ENCODE measurements at regions not wholly inside any gene's neighbourhood (a gene's known extent, or its start where the extent isn't known, plus 50 kb on each side); places are given as distances from the start of the nearest gene placed in this dataset.

DNA sequence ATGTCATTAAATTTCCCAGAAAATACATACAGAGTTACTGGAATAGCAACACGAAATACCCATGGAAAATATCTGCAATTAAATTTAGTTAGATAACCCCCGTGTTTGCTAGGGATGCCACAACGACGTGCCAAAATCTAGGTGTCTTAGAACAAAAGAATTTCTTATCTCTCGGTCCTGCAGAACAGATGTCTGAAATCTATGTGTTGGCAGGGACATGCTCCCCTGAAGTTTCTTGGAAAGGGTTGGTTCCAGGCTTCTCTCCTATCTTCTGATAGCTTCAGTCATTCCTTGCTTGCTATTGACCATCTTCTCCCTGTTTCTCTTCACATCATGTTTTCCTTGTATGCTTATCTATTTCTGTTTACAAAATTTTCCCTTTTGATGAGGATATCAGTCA lies 1067.0 kb downstream of the CDH18 start:
- Histone ChIP-seq H4K20me1 (ENCODE audit: insufficient read depth, low read depth, low read length) (no peaks in the 10 kb centered on the region), H3K4me1 (ENCODE audit: low read length) (no peaks in the 10 kb centered on the region), H2AFZ (ENCODE audit: low read length) (no peak overlapping the region), H3K27me3 (ENCODE audit: low read length) (no peaks in the 10 kb centered on the region), H3K4me2 (ENCODE audit: low read depth, low read length, poor library complexity, severe bottlenecking) (no peak overlapping the region), H3K9me2 (replicated peaks; ENCODE audit: insufficient read depth, low read length) (no peaks in the 10 kb centered on the region), H3K27ac (ENCODE audit: low read length) (no peak overlapping the region), H3K4me3 (ENCODE audit: low read length) (no peak overlapping the region), H3K9me3 (ENCODE audit: low read length) (peaks cover 13% of the 10 kb centered on the region), H3K79me2 (ENCODE audit: low read length) (no peaks in the 10 kb centered on the region), H3K36me3 (ENCODE audit: insufficient read depth, low read length) (no peaks in the 10 kb centered on the region), H3K9ac (ENCODE audit: low read length) (no peak overlapping the region)
- DNase-seq, result no peak

DNA sequence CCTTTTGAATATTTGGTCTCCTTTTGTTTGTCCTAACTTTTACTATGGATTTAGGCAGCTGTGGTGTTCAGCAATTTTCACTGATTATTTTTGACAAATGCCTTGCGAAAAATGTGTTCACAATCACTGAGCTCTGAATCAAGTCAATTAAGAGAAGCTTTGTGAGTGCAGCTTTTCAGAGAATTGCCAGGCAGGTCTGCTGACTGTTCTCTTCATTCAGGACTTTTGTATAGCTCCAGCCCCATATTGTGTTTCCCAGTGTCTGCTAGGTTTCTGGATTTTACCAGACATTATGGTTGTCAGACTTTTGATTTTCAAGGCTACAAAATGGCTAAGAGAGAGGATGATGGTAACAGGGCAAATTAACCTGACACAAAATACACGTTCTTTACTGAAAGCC lies 1055.9 kb downstream of the CDH18 start:
- peaks cover 29% of the 10 kb centered on the region for H3K9me3 ChIP-seq (ENCODE audit: low read length)
- no peaks in the 10 kb centered on the region for H3K4me1 ChIP-seq (ENCODE audit: low read length)
- no peaks in the 10 kb centered on the region for H4K20me1 ChIP-seq (ENCODE audit: insufficient read depth, low read depth, low read length)
- no peak overlapping the region for H3K9ac ChIP-seq (ENCODE audit: low read length)
- H3K9me2 ChIP-seq (replicated peaks; ENCODE audit: insufficient read depth, low read length), result no peaks in the 10 kb centered on the region
- H3K27ac ChIP-seq (ENCODE audit: low read length), result no peak overlapping the region
- DNase-seq, result no peak
- no peak overlapping the region for H3K4me3 ChIP-seq (ENCODE audit: low read length)
- H3K79me2 ChIP-seq (ENCODE audit: low read length), result no peaks in the 10 kb centered on the region
- no peak overlapping the region for H3K4me2 ChIP-seq (ENCODE audit: low read depth, low read length, poor library complexity, severe bottlenecking)
- no peaks in the 10 kb centered on the region for H3K36me3 ChIP-seq (ENCODE audit: insufficient read depth, low read length)
- H3K27me3 ChIP-seq (ENCODE audit: low read length), result no peaks in the 10 kb centered on the region
- no peak overlapping the region for H2AFZ ChIP-seq (ENCODE audit: low read length)

DNA sequence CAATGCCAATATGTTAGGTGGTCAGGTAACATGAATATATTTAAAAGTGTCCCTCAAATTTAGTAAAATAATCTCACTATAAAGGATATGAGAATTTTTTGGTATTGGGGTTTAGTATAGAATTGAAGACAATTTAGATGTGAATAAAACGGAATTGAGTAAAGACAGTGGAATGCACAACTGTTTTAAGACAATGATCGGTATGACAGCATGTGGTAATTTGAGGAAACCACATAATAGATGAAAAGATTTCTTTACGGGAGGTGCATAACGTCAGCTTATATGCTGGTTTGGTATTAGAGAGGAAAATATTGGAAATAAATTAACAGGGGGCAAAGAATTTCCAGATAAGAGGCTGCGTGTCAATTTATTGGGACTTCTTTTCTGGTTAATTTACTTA lies 1043.2 kb downstream of the CDH18 start:
- Histone ChIP-seq H2AFZ (ENCODE audit: low read length) (no peak overlapping the region), H3K27ac (ENCODE audit: low read length) (no peak overlapping the region), H3K4me2 (ENCODE audit: low read depth, low read length, poor library complexity, severe bottlenecking) (no peak overlapping the region), H3K4me3 (ENCODE audit: low read length) (no peak overlapping the region), H4K20me1 (ENCODE audit: insufficient read depth, low read depth, low read length) (no peaks in the 10 kb centered on the region), H3K9ac (ENCODE audit: low read length) (no peak overlapping the region), H3K4me1 (ENCODE audit: low read length) (no peaks in the 10 kb centered on the region), H3K36me3 (ENCODE audit: insufficient read depth, low read length) (no peaks in the 10 kb centered on the region), H3K9me2 (replicated peaks; ENCODE audit: insufficient read depth, low read length) (no peaks in the 10 kb centered on the region), H3K79me2 (ENCODE audit: low read length) (no peaks in the 10 kb centered on the region), H3K9me3 (ENCODE audit: low read length) (peaks cover 14% of the 10 kb centered on the region), H3K27me3 (ENCODE audit: low read length) (no peaks in the 10 kb centered on the region)
- DNase-seq, result no peak

DNA sequence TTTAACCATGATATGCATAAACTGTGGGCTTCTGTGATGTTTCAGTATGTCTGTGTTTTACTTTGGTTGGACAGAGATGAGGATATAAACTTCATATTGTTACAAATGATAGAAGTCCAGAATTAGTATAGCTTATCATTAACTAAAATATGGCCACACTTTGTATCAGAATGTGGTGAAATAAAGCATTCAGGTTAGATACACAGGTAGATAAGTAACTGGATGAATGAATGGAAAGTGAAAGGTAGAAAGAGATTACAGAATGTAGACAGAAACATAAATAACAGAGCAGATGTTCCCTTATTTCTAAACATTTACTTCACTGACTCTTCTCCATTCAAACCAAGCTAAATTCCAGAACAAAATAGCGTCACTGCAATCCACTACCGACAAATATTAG lies 1033.8 kb downstream of the CDH18 start:
- DNase-seq, result no peak
- no peaks in the 10 kb centered on the region for H3K9me3 ChIP-seq (ENCODE audit: low read length)
- H3K27ac ChIP-seq (ENCODE audit: low read length), result no peak overlapping the region
- H3K4me2 ChIP-seq (ENCODE audit: low read depth, low read length, poor library complexity, severe bottlenecking), result no peak overlapping the region
- H4K20me1 ChIP-seq (ENCODE audit: insufficient read depth, low read depth, low read length), result no peaks in the 10 kb centered on the region
- H3K9me2 ChIP-seq (replicated peaks; ENCODE audit: insufficient read depth, low read length), result no peaks in the 10 kb centered on the region
- H3K4me3 ChIP-seq (ENCODE audit: low read length), result no peak overlapping the region
- no peak overlapping the region; the same call in 1 of the 2 replicates for H2AFZ ChIP-seq (ENCODE audit: low read length)
- H3K9ac ChIP-seq (ENCODE audit: low read length), result no peak overlapping the region
- H3K79me2 ChIP-seq (ENCODE audit: low read length), result no peaks in the 10 kb centered on the region
- H3K4me1 ChIP-seq (ENCODE audit: low read length), result no peaks in the 10 kb centered on the region
- H3K36me3 ChIP-seq (ENCODE audit: insufficient read depth, low read length), result no peaks in the 10 kb centered on the region
- H3K27me3 ChIP-seq (ENCODE audit: low read length), result no peaks in the 10 kb centered on the region

DNA sequence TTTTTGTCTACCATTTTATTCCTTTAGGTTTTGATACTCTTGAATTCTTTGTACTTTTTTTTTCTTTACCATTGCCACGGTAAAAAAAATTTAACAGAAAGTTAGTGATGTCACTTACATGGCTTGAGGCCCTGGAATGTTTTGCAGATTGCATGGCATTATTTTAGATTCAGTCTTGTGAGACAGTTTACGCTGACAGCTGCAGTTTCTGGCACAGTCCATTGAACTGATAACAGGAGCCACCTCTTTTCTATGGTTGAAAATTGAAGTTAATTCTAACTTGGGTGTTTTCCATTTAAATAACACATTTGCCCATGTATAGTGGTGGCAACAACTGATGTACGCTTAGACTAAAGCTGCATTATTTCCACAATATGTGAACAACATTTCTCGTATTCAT lies 1028.5 kb downstream of the CDH18 start:
- Histone ChIP-seq H3K9me3 (ENCODE audit: low read length) (no peaks in the 10 kb centered on the region; the same call in 1 of the 2 replicates), H2AFZ (ENCODE audit: low read length) (no peak overlapping the region), H3K4me3 (ENCODE audit: low read length) (no peak overlapping the region), H3K4me1 (ENCODE audit: low read length) (no peaks in the 10 kb centered on the region), H3K27ac (ENCODE audit: low read length) (no peak overlapping the region), H3K36me3 (ENCODE audit: insufficient read depth, low read length) (no peaks in the 10 kb centered on the region), H3K27me3 (ENCODE audit: low read length) (no peaks in the 10 kb centered on the region), H3K4me2 (ENCODE audit: low read depth, low read length, poor library complexity, severe bottlenecking) (no peak overlapping the region), H3K9me2 (replicated peaks; ENCODE audit: insufficient read depth, low read length) (0 out of 2 replicates have a peak, but pooled peaks cover 4% of the 10 kb centered on the region), H3K9ac (ENCODE audit: low read length) (no peak overlapping the region), H3K79me2 (ENCODE audit: low read length) (no peaks in the 10 kb centered on the region), H4K20me1 (ENCODE audit: insufficient read depth, low read depth, low read length) (no peaks in the 10 kb centered on the region)
- no peak for DNase-seq

GRCh38 chr5:18961234-18961633 lies 1026.8 kb downstream of the CDH18 start:
- 0 out of 2 replicates have a peak, but pooled peaks cover 4% of the 10 kb centered on the region for H3K9me2 ChIP-seq (replicated peaks; ENCODE audit: insufficient read depth, low read length)
- H2AFZ ChIP-seq (ENCODE audit: low read length), result no peak overlapping the region
- H3K4me1 ChIP-seq (ENCODE audit: low read length), result no peaks in the 10 kb centered on the region
- no peaks in the 10 kb centered on the region for H3K36me3 ChIP-seq (ENCODE audit: insufficient read depth, low read length)
- H3K4me3 ChIP-seq (ENCODE audit: low read length), result no peak overlapping the region
- H3K4me2 ChIP-seq (ENCODE audit: low read depth, low read length, poor library complexity, severe bottlenecking), result no peak overlapping the region
- no peak overlapping the region for H3K9ac ChIP-seq (ENCODE audit: low read length)
- H3K9me3 ChIP-seq (ENCODE audit: low read length), result no peaks in the 10 kb centered on the region; the same call in 1 of the 2 replicates
- no peaks in the 10 kb centered on the region for H3K27me3 ChIP-seq (ENCODE audit: low read length)
- no peaks in the 10 kb centered on the region for H4K20me1 ChIP-seq (ENCODE audit: insufficient read depth, low read depth, low read length)
- H3K79me2 ChIP-seq (ENCODE audit: low read length), result no peaks in the 10 kb centered on the region
- no peak overlapping the region for H3K27ac ChIP-seq (ENCODE audit: low read length)
- DNase-seq, result no peak

GRCh38 chr5:18965893-18966292 lies 1022.1 kb downstream of the CDH18 start:
- Histone ChIP-seq H3K9ac (ENCODE audit: low read length) (no peak overlapping the region), H3K9me2 (replicated peaks; ENCODE audit: insufficient read depth, low read length) (0 out of 2 replicates have a peak, but pooled peaks cover 4% of the 10 kb centered on the region), H2AFZ (ENCODE audit: low read length) (no peak overlapping the region)

DNA sequence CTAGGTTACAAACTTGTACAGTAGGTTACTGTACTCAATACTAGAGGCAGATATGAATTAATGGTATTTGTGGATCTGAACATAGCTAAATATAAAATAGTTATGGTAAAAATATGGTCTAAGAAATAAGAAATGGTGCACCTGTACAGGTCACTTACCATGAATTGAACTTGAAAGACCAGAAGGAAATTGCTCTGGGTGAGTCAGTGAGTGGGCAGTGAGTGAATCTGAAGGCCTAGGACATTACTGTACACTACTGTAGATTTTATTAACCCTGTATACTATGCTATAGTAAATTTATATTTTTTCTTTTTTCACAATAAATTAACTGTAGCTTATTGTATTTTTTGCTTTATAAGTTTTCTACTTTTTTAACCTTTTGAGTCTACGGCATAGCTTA lies 1020.4 kb downstream of the CDH18 start:
- no peaks in the 10 kb centered on the region for H4K20me1 ChIP-seq (ENCODE audit: insufficient read depth, low read depth, low read length)
- H3K9ac ChIP-seq (ENCODE audit: low read length), result no peak overlapping the region
- H3K4me2 ChIP-seq (ENCODE audit: low read depth, low read length, poor library complexity, severe bottlenecking), result no peak overlapping the region
- H3K9me2 ChIP-seq (replicated peaks; ENCODE audit: insufficient read depth, low read length), result no peaks in the 10 kb centered on the region
- no peaks in the 10 kb centered on the region for H3K36me3 ChIP-seq (ENCODE audit: insufficient read depth, low read length)
- no peaks in the 10 kb centered on the region for H3K79me2 ChIP-seq (ENCODE audit: low read length)
- H3K9me3 ChIP-seq (ENCODE audit: low read length), result no peaks in the 10 kb centered on the region; the same call in 1 of the 2 replicates
- no peak overlapping the region for H3K4me3 ChIP-seq (ENCODE audit: low read length)
- no peak for DNase-seq
- no peaks in the 10 kb centered on the region for H3K4me1 ChIP-seq (ENCODE audit: low read length)
- no peak overlapping the region for H2AFZ ChIP-seq (ENCODE audit: low read length)
- H3K27me3 ChIP-seq (ENCODE audit: low read length), result no peaks in the 10 kb centered on the region
- H3K27ac ChIP-seq (ENCODE audit: low read length), result no peak overlapping the region

More at GRCh38 chr5:18965893-18966292, 1022.1 kb downstream of the CDH18 start:
- DNase-seq, result no peak
- no peak overlapping the region for H3K4me2 ChIP-seq (ENCODE audit: low read depth, low read length, poor library complexity, severe bottlenecking)
- H3K9me3 ChIP-seq (ENCODE audit: low read length), result no peaks in the 10 kb centered on the region; the same call in 1 of the 2 replicates
- no peaks in the 10 kb centered on the region for H4K20me1 ChIP-seq (ENCODE audit: insufficient read depth, low read depth, low read length)
- H3K27ac ChIP-seq (ENCODE audit: low read length), result no peak overlapping the region
- H3K4me1 ChIP-seq (ENCODE audit: low read length), result no peaks in the 10 kb centered on the region
- no peaks in the 10 kb centered on the region for H3K27me3 ChIP-seq (ENCODE audit: low read length)
- no peak overlapping the region for H3K4me3 ChIP-seq (ENCODE audit: low read length)
- H3K36me3 ChIP-seq (ENCODE audit: insufficient read depth, low read length), result no peaks in the 10 kb centered on the region
- H3K79me2 ChIP-seq (ENCODE audit: low read length), result no peaks in the 10 kb centered on the region

GRCh38 chr5:18968966-18969365 lies 1019.0 kb downstream of the CDH18 start:
- no peaks in the 10 kb centered on the region; the same call in 1 of the 2 replicates for H3K9me3 ChIP-seq (ENCODE audit: low read length)
- no peak overlapping the region for H3K9ac ChIP-seq (ENCODE audit: low read length)
- no peak for DNase-seq
- no peaks in the 10 kb centered on the region for H3K27me3 ChIP-seq (ENCODE audit: low read length)
- H3K36me3 ChIP-seq (ENCODE audit: insufficient read depth, low read length), result no peaks in the 10 kb centered on the region
- H4K20me1 ChIP-seq (ENCODE audit: insufficient read depth, low read depth, low read length), result no peaks in the 10 kb centered on the region
- H3K27ac ChIP-seq (ENCODE audit: low read length), result no peak overlapping the region
- no peaks in the 10 kb centered on the region for H3K79me2 ChIP-seq (ENCODE audit: low read length)
- H3K4me3 ChIP-seq (ENCODE audit: low read length), result no peak overlapping the region
- H3K4me2 ChIP-seq (ENCODE audit: low read depth, low read length, poor library complexity, severe bottlenecking), result no peak overlapping the region
- no peaks in the 10 kb centered on the region for H3K9me2 ChIP-seq (replicated peaks; ENCODE audit: insufficient read depth, low read length)
- no peaks in the 10 kb centered on the region for H3K4me1 ChIP-seq (ENCODE audit: low read length)
- H2AFZ ChIP-seq (ENCODE audit: low read length), result no peak overlapping the region

All from Karpas-422 (cell line).